Mesenchymal stem cell (in vitro differentiated cells and primary cell): ENCODE measurements at regions not wholly inside any gene's neighbourhood (a gene's known extent, or its start where the extent isn't known, plus 50 kb on each side); places are given as distances from the start of the nearest gene placed in this dataset.
"Not testable (repeated sequence)": the region's sequence is repeated elsewhere in the genome, so short reads cannot be mapped to it uniquely, and the experiment has no call there.

Experiments used
- DNase-seq: peaks from one replicate; pipeline ENCODE4 v3.0.0-alpha.2; 2013
- H2AFZ ChIP-seq: one replicate; pipeline ENCODE4 v1.6.1; 2013; ENCODE audit warnings: low read depth, mild to moderate bottlenecking, control low read depth, inconsistent platforms, low read length, moderate library complexity
- H2AK5ac ChIP-seq: 2 replicates; pipeline ENCODE4 v1.6.1; 2013; ENCODE audit warnings: low read length, moderate library complexity, mild to moderate bottlenecking, inconsistent platforms; ENCODE audit not compliant: severe bottlenecking
- H2BK120ac ChIP-seq: one replicate; pipeline ENCODE4 v1.6.1; 2013; ENCODE audit warnings: low read depth, mild to moderate bottlenecking, inconsistent platforms, low read length, moderate library complexity
- H2BK12ac ChIP-seq, 2 experiments: one replicate each; pipeline ENCODE4 v1.6.1; 2013; ENCODE audit warnings: inconsistent platforms in 2 of 2, low read length in 2 of 2, mild to moderate bottlenecking in 2 of 2, moderate library complexity in 2 of 2, control low read depth in 1 of 2
- H2BK15ac ChIP-seq: one replicate; pipeline ENCODE4 v1.6.1; 2013; ENCODE audit warnings: mild to moderate bottlenecking, low read depth, inconsistent platforms; ENCODE audit not compliant: poor library complexity, severe bottlenecking
- H2BK5ac ChIP-seq: 2 replicates; pipeline ENCODE4 v1.6.1; 2013; ENCODE audit warnings: low read depth, mild to moderate bottlenecking, low read length, control low read depth, inconsistent platforms; ENCODE audit not compliant: poor library complexity, severe bottlenecking
- H3K14ac ChIP-seq, 2 experiments: one replicate each; pipeline ENCODE4 v1.6.1; 2013; ENCODE audit warnings: inconsistent platforms in 2 of 2, low read length in 2 of 2, control low read depth in 1 of 2, mild to moderate bottlenecking in 1 of 2, moderate library complexity in 1 of 2
- H3K18ac ChIP-seq, 2 experiments: one replicate each; pipeline ENCODE4 v1.6.1; 2013; ENCODE audit warnings: inconsistent platforms in 2 of 2, low read length in 2 of 2, control low read depth in 1 of 2, low read depth in 1 of 2, mild to moderate bottlenecking in 1 of 2
- H3K23ac ChIP-seq, 2 experiments: one replicate each; pipeline ENCODE4 v1.6.1; 2013; ENCODE audit warnings: inconsistent platforms in 2 of 2, low read length in 2 of 2, mild to moderate bottlenecking in 2 of 2, moderate library complexity in 2 of 2, control low read depth in 1 of 2
- H3K27ac ChIP-seq: 2 replicates; pipeline ENCODE4 v1.5.1; 2013; ENCODE audit warnings: mild to moderate bottlenecking, moderate library complexity, low read length, control low read depth, inconsistent platforms; ENCODE audit not compliant: poor library complexity, severe bottlenecking
- H3K27me3 ChIP-seq, 2 experiments: 2 replicates each; pipeline versions ENCODE4 v1.6.1 to v1.7.0; 2013; ENCODE audit warnings: low read length in 2 of 2, mild to moderate bottlenecking in 2 of 2, moderate library complexity in 2 of 2, control low read depth in 1 of 2, inconsistent platforms in 1 of 2; ENCODE audit not compliant: control insufficient read depth in 1 of 2, insufficient read depth in 1 of 2
- H3K36me3 ChIP-seq, 2 experiments: 2 replicates each; pipeline versions ENCODE4 v1.6.1 to v1.7.0; 2013; ENCODE audit warnings: low read length in 2 of 2, control low read depth in 1 of 2, inconsistent platforms in 1 of 2, low read depth in 1 of 2, mild to moderate bottlenecking in 1 of 2; ENCODE audit not compliant: insufficient read depth in 2 of 2, control insufficient read depth in 1 of 2
- H3K4ac ChIP-seq, 2 experiments: one replicate each; pipeline ENCODE4 v1.6.1; 2013; ENCODE audit warnings: inconsistent platforms in 2 of 2, low read length in 2 of 2, mild to moderate bottlenecking in 2 of 2, moderate library complexity in 2 of 2, control low read depth in 1 of 2, low read depth in 1 of 2
- H3K4me1 ChIP-seq: 2 replicates; pipeline ENCODE4 v1.6.1; 2013; ENCODE audit warnings: low read depth, low read length, control low read depth; ENCODE audit not compliant: control insufficient read depth, insufficient read depth
- H3K4me2 ChIP-seq: 2 replicates; pipeline ENCODE4 v1.6.1; 2013; ENCODE audit warnings: low read length, mild to moderate bottlenecking, inconsistent platforms; ENCODE audit not compliant: poor library complexity, severe bottlenecking
- H3K4me3 ChIP-seq, 2 experiments: 2 replicates each; pipeline versions ENCODE4 v1.5.1 to v1.7.0; 2013; ENCODE audit warnings: low read length in 2 of 2, mild to moderate bottlenecking in 2 of 2, control low read depth in 1 of 2, low read depth in 1 of 2; ENCODE audit not compliant: insufficient read depth in 1 of 2
- H3K79me1 ChIP-seq: replicated peaks from 2 replicates; pipeline ENCODE4 v1.6.1; 2013; ENCODE audit warnings: mild to moderate bottlenecking, control low read depth, low read length, inconsistent platforms; ENCODE audit not compliant: poor library complexity, severe bottlenecking
- H3K9ac ChIP-seq: 2 replicates; pipeline ENCODE4 v1.7.0; 2013; ENCODE audit warnings: mild to moderate bottlenecking, low read length, moderate library complexity
- H3K9me3 ChIP-seq: 2 replicates; pipeline ENCODE4 v1.7.0; 2013; ENCODE audit warnings: mild to moderate bottlenecking, low read length; ENCODE audit not compliant: control insufficient read depth
- H4K8ac ChIP-seq: one replicate; pipeline ENCODE4 v1.6.1; 2013; ENCODE audit warnings: inconsistent platforms, mild to moderate bottlenecking, low read length, moderate library complexity
- H4K91ac ChIP-seq: one replicate; pipeline ENCODE4 v1.6.1; 2013; ENCODE audit warnings: mild to moderate bottlenecking, low read length, inconsistent platforms
- WGBS: methylation state at CpG from one replicate; pipeline ENCODE4 v1.1.7; 2013; ENCODE audit warnings: mixed read lengths; 5-methylcytosine and 5-hydroxymethylcytosine counted together

DNA sequence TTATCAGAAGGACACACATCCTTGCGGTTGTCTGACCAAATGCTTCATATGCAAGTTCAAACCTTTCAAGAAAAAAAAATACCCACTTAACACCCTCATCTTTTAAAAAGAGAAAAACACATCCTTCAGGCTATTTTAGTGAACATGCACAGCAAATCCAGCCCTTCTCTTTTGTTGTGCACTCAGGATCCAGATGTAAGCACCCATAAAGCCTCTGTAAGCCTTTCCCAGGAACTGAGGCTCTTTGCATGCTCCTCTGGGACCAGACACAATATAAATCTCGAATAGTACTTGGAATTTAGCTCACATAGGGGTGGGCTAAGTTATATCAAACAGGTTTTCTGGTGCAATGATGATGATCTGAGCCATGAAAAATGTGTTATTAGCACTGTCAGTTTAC, 308.8 kb upstream of the FAM98A start:
- H2BK15ac ChIP-seq: no peak overlapping the region
- H3K27ac ChIP-seq: no peak overlapping the region
- H4K91ac ChIP-seq: no peak overlapping the region
- H3K9me3 ChIP-seq: no peaks in the 10 kb centered on the region
- H2BK12ac ChIP-seq: no peak overlapping the region
- H3K18ac ChIP-seq: no peak overlapping the region
- DNase-seq: no peak
- no peak overlapping the region for H4K8ac ChIP-seq
- H3K4me2 ChIP-seq: no peak overlapping the region
- H2AFZ ChIP-seq: no peak overlapping the region
- no peaks in the 10 kb centered on the region for H3K27me3 ChIP-seq
- no peak overlapping the region for H3K4me3 ChIP-seq
- no peak overlapping the region for H2AK5ac ChIP-seq
- no peak overlapping the region for H3K4ac ChIP-seq
- H2BK5ac ChIP-seq: no peak overlapping the region
- no peak overlapping the region for H3K14ac ChIP-seq
- H3K79me1 ChIP-seq: no peaks in the 10 kb centered on the region
- H3K36me3 ChIP-seq: no peaks in the 10 kb centered on the region
- 97% methylated on average over 1 of the region's 2 CpGs for WGBS
- no peaks in the 10 kb centered on the region for H3K4me1 ChIP-seq
- H3K9ac ChIP-seq: no peak overlapping the region
- no peak overlapping the region for H2BK120ac ChIP-seq
- no peak overlapping the region for H3K23ac ChIP-seq

DNA sequence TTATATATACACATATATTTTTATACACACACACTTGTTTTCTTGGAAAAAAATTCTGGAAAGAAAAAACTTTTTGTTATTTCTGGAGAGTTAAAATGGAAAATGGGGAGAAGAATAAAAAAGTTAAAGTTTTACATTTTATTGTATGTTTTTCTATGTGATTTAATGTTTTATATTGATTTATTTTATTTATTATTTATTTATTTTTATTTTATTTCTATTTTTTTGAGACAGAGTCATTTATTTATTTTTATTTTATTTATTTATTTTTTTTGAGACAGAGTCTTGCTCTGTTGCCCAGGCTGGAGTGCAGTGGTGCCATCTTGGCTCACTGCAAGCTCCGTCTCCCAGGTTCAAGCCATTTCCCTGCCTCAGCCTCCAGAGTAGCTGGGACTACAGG, 307.0 kb upstream of the FAM98A start:
- not testable (repeated sequence) for H2BK5ac ChIP-seq, H3K4me3 ChIP-seq, H2BK15ac ChIP-seq, H2BK120ac ChIP-seq, H3K27ac ChIP-seq, H2AFZ ChIP-seq, H3K79me1 ChIP-seq, H3K4me1 ChIP-seq, H4K8ac ChIP-seq, H3K27me3 ChIP-seq, H3K9me3 ChIP-seq, H2BK12ac ChIP-seq, H3K4ac ChIP-seq, H4K91ac ChIP-seq, DNase-seq, H3K9ac ChIP-seq, H3K36me3 ChIP-seq, H3K14ac ChIP-seq, H3K23ac ChIP-seq, H3K4me2 ChIP-seq, H3K18ac ChIP-seq, H2AK5ac ChIP-seq
- 92% methylated on average over 1 of the region's 1 CpG for WGBS

DNA sequence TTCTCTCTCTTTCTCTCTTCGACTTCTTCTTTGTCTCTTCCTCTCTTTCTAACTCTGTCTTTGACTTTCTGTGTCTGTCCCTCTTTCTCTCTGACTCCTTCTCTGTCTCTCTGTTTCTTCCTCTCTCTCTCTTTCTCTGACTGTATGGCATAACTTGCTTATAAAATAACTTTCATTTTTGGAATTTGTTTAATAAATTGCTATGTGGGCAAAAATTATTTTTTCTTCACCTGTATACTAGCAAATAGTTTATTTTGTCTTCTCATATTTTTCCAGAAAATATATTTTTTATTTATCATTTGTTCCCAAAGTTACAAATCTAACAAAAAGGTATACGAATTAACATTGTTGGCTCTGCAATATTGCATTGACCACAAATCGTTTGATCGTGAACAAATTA, 305.7 kb upstream of the FAM98A start:
- Histone ChIP-seq H3K4me1 (no peaks in the 10 kb centered on the region), H3K36me3 (no peaks in the 10 kb centered on the region), H2BK15ac (no peak overlapping the region), H3K4me2 (no peak overlapping the region), H3K9ac (no peak overlapping the region), H2AK5ac (no peak overlapping the region), H3K79me1 (no peaks in the 10 kb centered on the region), H3K27ac (no peak overlapping the region), H3K14ac (no peak overlapping the region), H2BK120ac (no peak overlapping the region), H2BK5ac (no peak overlapping the region), H3K9me3 (no peaks in the 10 kb centered on the region), H2BK12ac (no peak overlapping the region), H3K4me3 (no peak overlapping the region), H4K91ac (no peak overlapping the region), H3K18ac (no peak overlapping the region), H3K23ac (no peak overlapping the region), H3K27me3 (no peaks in the 10 kb centered on the region), H3K4ac (no peak overlapping the region), H2AFZ (no peak overlapping the region), H4K8ac (no peak overlapping the region)
- no peak for DNase-seq
- 91% methylated on average over 4 of the region's 4 CpGs for WGBS

DNA sequence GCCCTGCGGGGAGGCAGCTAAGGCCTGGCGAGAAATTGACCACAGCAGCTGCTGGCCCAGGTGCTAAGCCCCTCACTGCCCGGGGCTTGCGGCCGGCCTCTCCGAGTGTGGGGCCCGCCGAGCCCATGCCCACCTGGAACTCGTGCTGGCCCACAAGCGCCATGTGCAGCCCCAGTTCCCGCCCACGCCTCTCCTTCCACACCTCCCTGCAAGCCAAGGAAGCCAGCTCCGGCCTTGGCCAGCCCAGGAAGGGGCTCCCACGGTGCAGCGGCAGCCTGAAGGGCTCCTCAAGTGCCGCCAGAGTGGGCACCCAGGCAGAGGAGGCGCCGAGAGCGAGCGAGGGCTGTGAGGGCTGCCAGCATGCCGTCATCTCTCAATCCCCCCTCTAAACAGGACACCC, 304.6 kb upstream of the FAM98A start:
- WGBS: 92% methylated on average over 17 of the region's 21 CpGs
- no peak for DNase-seq
- H3K79me1 ChIP-seq: no peaks in the 10 kb centered on the region
- H3K18ac ChIP-seq: no peak overlapping the region
- no peak overlapping the region for H2BK15ac ChIP-seq
- no peak overlapping the region for H3K4me2 ChIP-seq
- H3K4me1 ChIP-seq: no peaks in the 10 kb centered on the region
- H2BK12ac ChIP-seq: no peak overlapping the region
- no peak overlapping the region for H3K9ac ChIP-seq
- no peak overlapping the region for H4K8ac ChIP-seq
- H3K14ac ChIP-seq: no peak overlapping the region
- no peak overlapping the region for H2BK120ac ChIP-seq
- H3K27me3 ChIP-seq: no peaks in the 10 kb centered on the region
- no peak overlapping the region for H3K23ac ChIP-seq
- H4K91ac ChIP-seq: no peak overlapping the region
- no peak overlapping the region for H3K4me3 ChIP-seq
- no peaks in the 10 kb centered on the region for H3K9me3 ChIP-seq
- H2BK5ac ChIP-seq: no peak overlapping the region
- H2AK5ac ChIP-seq: no peak overlapping the region
- no peak overlapping the region for H2AFZ ChIP-seq
- no peak overlapping the region for H3K27ac ChIP-seq
- H3K36me3 ChIP-seq: no peaks in the 10 kb centered on the region
- no peak overlapping the region for H3K4ac ChIP-seq
